ENCODE measurements at regions not wholly inside any gene's neighbourhood (a gene's known extent, or its start where the extent isn't known, plus 50 kb on each side); places are given as distances from the start of the nearest gene placed in this dataset.

- TF ChIP-seq TAF1 (IDR thresholded peaks at IDR 0.05; ENCODE audit: borderline replicate concordance, insufficient read depth, low read length) (no peak), SIN3A (IDR thresholded peaks at IDR 0.05; ENCODE audit: borderline replicate concordance, insufficient read depth, low read length) (no peak), POLR2AphosphoS5 (IDR thresholded peaks at IDR 0.05; ENCODE audit: low read depth, low read length) (no peak), REST (IDR thresholded peaks at IDR 0.05; ENCODE audit: insufficient read depth in 1 of 2, low read depth in 2 of 2, low read length in 2 of 2) (no peak)
Measured at GRCh38 chr1:118698911-118699310, 289.2 kb downstream of the TBX15 start.
